ENCODE measurements at regions not wholly inside any gene's neighbourhood (a gene's known extent, or its start where the extent isn't known, plus 50 kb on each side); places are given as distances from the start of the nearest gene placed in this dataset.
A peak's percentile ranks its signal among the peaks of the same experiment; 100 is the strongest.

GRCh38 chr12:22740656-22741355, 115.8 kb downstream of the ETNK1 start:
- no peak overlapping the region for H2AFZ ChIP-seq (ENCODE audit: low read depth, low read length)
- no peak overlapping the region for H4K8ac ChIP-seq (ENCODE audit: low read length)
- 88% methylated on average over 2 of the region's 4 CpGs for WGBS
- peak overlapping the region; percentile 90 for H3K27ac ChIP-seq (ENCODE audit: low read length, poor library complexity, severe bottlenecking)
- no peak for DNase-seq
- H3K18ac ChIP-seq (ENCODE audit: low read depth in 1 of 2, low read length in 2 of 2) = no peak overlapping the region
- H4K91ac ChIP-seq (ENCODE audit: low read length) = no peak overlapping the region
- no peaks in the 10 kb centered on the region for H3K79me1 ChIP-seq (replicated peaks; ENCODE audit: low read length, poor library complexity, severe bottlenecking)
- no peak overlapping the region for H3K23ac ChIP-seq (ENCODE audit: low read length in 2 of 2)
- H2AK5ac ChIP-seq (ENCODE audit: low read length, severe bottlenecking) = no peak overlapping the region
- no peak overlapping the region for H3K9ac ChIP-seq (ENCODE audit: low read length)
- no peak overlapping the region for H2BK15ac ChIP-seq (ENCODE audit: low read depth, poor library complexity, severe bottlenecking)
- H2BK120ac ChIP-seq (ENCODE audit: low read depth, low read length) = no peak overlapping the region
- no peak overlapping the region for H2BK5ac ChIP-seq (ENCODE audit: low read depth, low read length, poor library complexity, severe bottlenecking)
- H3K14ac ChIP-seq (ENCODE audit: low read length in 2 of 2) = no peak overlapping the region
- no peaks in the 10 kb centered on the region for H3K9me3 ChIP-seq (ENCODE audit: control insufficient read depth, low read length)
- H3K4me1 ChIP-seq (ENCODE audit: control insufficient read depth, insufficient read depth, low read depth, low read length) = peaks cover 7% of the 10 kb centered on the region
- no peak overlapping the region for H3K4ac ChIP-seq (ENCODE audit: low read depth in 1 of 2, low read length in 2 of 2)
- H3K4me3 ChIP-seq (ENCODE audit: insufficient read depth in 1 of 2, low read depth in 1 of 2, low read length in 2 of 2) = no peak overlapping the region
- no peak overlapping the region for H3K4me2 ChIP-seq (ENCODE audit: low read length, poor library complexity, severe bottlenecking)
- H3K36me3 ChIP-seq (ENCODE audit: control insufficient read depth in 1 of 2, insufficient read depth in 2 of 2, low read depth in 1 of 2, low read length in 2 of 2) = no peaks in the 10 kb centered on the region
- no peak overlapping the region for H2BK12ac ChIP-seq (ENCODE audit: low read length in 2 of 2)
- H3K27me3 ChIP-seq (ENCODE audit: control insufficient read depth in 1 of 2, insufficient read depth in 1 of 2, low read length in 2 of 2) = no peaks in the 10 kb centered on the region

- Histone ChIP-seq H3K4me3 (ENCODE audit: insufficient read depth in 1 of 2, low read depth in 1 of 2, low read length in 2 of 2) (no peak overlapping the region), H3K14ac (ENCODE audit: low read length in 2 of 2) (no peak overlapping the region), H3K27me3 (ENCODE audit: control insufficient read depth in 1 of 2, insufficient read depth in 1 of 2, low read length in 2 of 2) (no peaks in the 10 kb centered on the region), H3K36me3 (ENCODE audit: control insufficient read depth in 1 of 2, insufficient read depth in 2 of 2, low read depth in 1 of 2, low read length in 2 of 2) (no peaks in the 10 kb centered on the region), H4K91ac (ENCODE audit: low read length) (no peak overlapping the region), H2BK120ac (ENCODE audit: low read depth, low read length) (no peak overlapping the region), H3K9ac (ENCODE audit: low read length) (no peak overlapping the region), H3K9me3 (ENCODE audit: control insufficient read depth, low read length) (no peaks in the 10 kb centered on the region), H3K4ac (ENCODE audit: low read depth in 1 of 2, low read length in 2 of 2) (no peak overlapping the region), H2BK15ac (ENCODE audit: low read depth, poor library complexity, severe bottlenecking) (no peak overlapping the region), H3K23ac (ENCODE audit: low read length in 2 of 2) (no peak overlapping the region), H4K8ac (ENCODE audit: low read length) (no peak overlapping the region), H2BK12ac (ENCODE audit: low read length in 2 of 2) (no peak overlapping the region), H3K27ac (ENCODE audit: low read length, poor library complexity, severe bottlenecking) (no peak overlapping the region), H3K79me1 (replicated peaks; ENCODE audit: low read length, poor library complexity, severe bottlenecking) (no peaks in the 10 kb centered on the region), H2AK5ac (ENCODE audit: low read length, severe bottlenecking) (no peak overlapping the region), H3K4me1 (ENCODE audit: control insufficient read depth, insufficient read depth, low read depth, low read length) (peaks cover 7% of the 10 kb centered on the region), H2AFZ (ENCODE audit: low read depth, low read length) (no peak overlapping the region), H3K4me2 (ENCODE audit: low read length, poor library complexity, severe bottlenecking) (no peak overlapping the region), H2BK5ac (ENCODE audit: low read depth, low read length, poor library complexity, severe bottlenecking) (no peak overlapping the region), H3K18ac (ENCODE audit: low read depth in 1 of 2, low read length in 2 of 2) (no peak overlapping the region)
- peak; percentile 35 for DNase-seq
Observed at GRCh38 chr12:22743700-22744099, 118.7 kb downstream of the ETNK1 start.

- Histone ChIP-seq H2BK15ac (ENCODE audit: low read depth, poor library complexity, severe bottlenecking) (no peak overlapping the region), H3K4me2 (ENCODE audit: low read length, poor library complexity, severe bottlenecking) (no peak overlapping the region), H4K8ac (ENCODE audit: low read length) (no peak overlapping the region), H3K4ac (ENCODE audit: low read depth in 1 of 2, low read length in 2 of 2) (no peak overlapping the region), H3K79me1 (replicated peaks; ENCODE audit: low read length, poor library complexity, severe bottlenecking) (no peaks in the 10 kb centered on the region), H3K36me3 (ENCODE audit: control insufficient read depth in 1 of 2, insufficient read depth in 2 of 2, low read depth in 1 of 2, low read length in 2 of 2) (no peaks in the 10 kb centered on the region), H2BK5ac (ENCODE audit: low read depth, low read length, poor library complexity, severe bottlenecking) (no peak overlapping the region), H3K27me3 (ENCODE audit: control insufficient read depth in 1 of 2, insufficient read depth in 1 of 2, low read length in 2 of 2) (no peaks in the 10 kb centered on the region), H2AK5ac (ENCODE audit: low read length, severe bottlenecking) (no peak overlapping the region), H3K9ac (ENCODE audit: low read length) (no peak overlapping the region), H2AFZ (ENCODE audit: low read depth, low read length) (no peak overlapping the region), H3K14ac (ENCODE audit: low read length in 2 of 2) (no peak overlapping the region), H3K23ac (ENCODE audit: low read length in 2 of 2) (no peak overlapping the region), H2BK12ac (ENCODE audit: low read length in 2 of 2) (no peak overlapping the region), H3K9me3 (ENCODE audit: control insufficient read depth, low read length) (no peaks in the 10 kb centered on the region), H2BK120ac (ENCODE audit: low read depth, low read length) (no peak overlapping the region), H3K27ac (ENCODE audit: low read length, poor library complexity, severe bottlenecking) (no peak overlapping the region), H3K4me3 (ENCODE audit: insufficient read depth in 1 of 2, low read depth in 1 of 2, low read length in 2 of 2) (no peak overlapping the region), H3K18ac (ENCODE audit: low read depth in 1 of 2, low read length in 2 of 2) (no peak overlapping the region), H4K91ac (ENCODE audit: low read length) (no peak overlapping the region), H3K4me1 (ENCODE audit: control insufficient read depth, insufficient read depth, low read depth, low read length) (peaks cover 6% of the 10 kb centered on the region)
- DNase-seq = no peak
- 89% methylated on average over 1 of the region's 1 CpG for WGBS
Observed at GRCh38 chr12:22744197-22744596, 119.2 kb downstream of the ETNK1 start.

DNA sequence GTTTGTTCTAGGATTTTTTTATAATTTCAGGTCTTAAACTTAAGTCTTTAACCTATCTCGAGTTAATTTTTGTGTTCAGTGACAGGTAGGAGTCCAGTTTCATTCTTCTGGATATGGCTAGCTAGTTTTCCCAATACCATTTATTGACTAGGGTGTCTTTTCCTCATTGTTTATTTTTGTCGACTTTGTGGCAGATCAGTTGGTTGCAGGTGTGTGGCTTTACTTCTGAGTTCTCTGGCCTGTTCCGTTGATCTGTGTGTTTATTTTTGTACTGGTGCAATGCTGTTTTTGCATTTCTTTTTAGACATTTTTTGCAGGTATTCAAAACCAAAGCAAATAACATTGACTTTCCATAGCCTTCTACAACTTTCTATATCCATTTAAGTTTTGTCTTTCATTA, 121.7 kb downstream of the ETNK1 start:
- H3K4ac ChIP-seq (ENCODE audit: low read depth in 1 of 2, low read length in 2 of 2) = no peak overlapping the region
- H4K8ac ChIP-seq (ENCODE audit: low read length) = no peak overlapping the region
- H3K4me1 ChIP-seq (ENCODE audit: control insufficient read depth, insufficient read depth, low read depth, low read length) = peaks cover 3% of the 10 kb centered on the region
- no peak overlapping the region for H3K23ac ChIP-seq (ENCODE audit: low read length in 2 of 2)
- no peaks in the 10 kb centered on the region for H3K27me3 ChIP-seq (ENCODE audit: control insufficient read depth in 1 of 2, insufficient read depth in 1 of 2, low read length in 2 of 2)
- no peak overlapping the region for H2BK15ac ChIP-seq (ENCODE audit: low read depth, poor library complexity, severe bottlenecking)
- WGBS = 63% methylated on average over 2 of the region's 3 CpGs
- DNase-seq = no peak
- H3K4me2 ChIP-seq (ENCODE audit: low read length, poor library complexity, severe bottlenecking) = no peak overlapping the region
- H3K36me3 ChIP-seq (ENCODE audit: control insufficient read depth in 1 of 2, insufficient read depth in 2 of 2, low read depth in 1 of 2, low read length in 2 of 2) = no peaks in the 10 kb centered on the region
- no peak overlapping the region for H3K9ac ChIP-seq (ENCODE audit: low read length)
- H3K4me3 ChIP-seq (ENCODE audit: insufficient read depth in 1 of 2, low read depth in 1 of 2, low read length in 2 of 2) = no peak overlapping the region
- no peak overlapping the region for H2AFZ ChIP-seq (ENCODE audit: low read depth, low read length)
- no peak overlapping the region for H2BK12ac ChIP-seq (ENCODE audit: low read length in 2 of 2)
- H3K9me3 ChIP-seq (ENCODE audit: control insufficient read depth, low read length) = no peaks in the 10 kb centered on the region
- no peak overlapping the region for H3K14ac ChIP-seq (ENCODE audit: low read length in 2 of 2)
- H2AK5ac ChIP-seq (ENCODE audit: low read length, severe bottlenecking) = no peak overlapping the region
- no peak overlapping the region for H2BK120ac ChIP-seq (ENCODE audit: low read depth, low read length)
- H4K91ac ChIP-seq (ENCODE audit: low read length) = no peak overlapping the region
- no peak overlapping the region for H3K18ac ChIP-seq (ENCODE audit: low read depth in 1 of 2, low read length in 2 of 2)
- H2BK5ac ChIP-seq (ENCODE audit: low read depth, low read length, poor library complexity, severe bottlenecking) = no peak overlapping the region
- H3K27ac ChIP-seq (ENCODE audit: low read length, poor library complexity, severe bottlenecking) = no peak overlapping the region
- H3K79me1 ChIP-seq (replicated peaks; ENCODE audit: low read length, poor library complexity, severe bottlenecking) = no peaks in the 10 kb centered on the region

All from mesenchymal stem cell (in vitro differentiated cells and primary cell).